ENCODE measurements at regions not wholly inside any gene's neighbourhood (a gene's known extent, or its start where the extent isn't known, plus 50 kb on each side); places are given as distances from the start of the nearest gene placed in this dataset.

GRCh38 chr3:127077505-127078064, 94.7 kb downstream of the PLXNA1 start:
- TF ChIP-seq REST (IDR thresholded peaks at IDR 0.05; ENCODE audit: unreplicated experiment): no peak
- TF ChIP-seq EZH2 (IDR thresholded peaks at IDR 0.05; ENCODE audit: low read depth, unreplicated experiment): no peak
- TF ChIP-seq CTCF (conservative IDR thresholded peaks at IDR 0.05; ENCODE audit: low read depth in 2 of 2): no peak
- TF ChIP-seq EZH2phosphoT487 (IDR thresholded peaks at IDR 0.05; ENCODE audit: unreplicated experiment): no peak
- no peak for TF ChIP-seq POLR2AphosphoS5 (IDR thresholded peaks at IDR 0.05; ENCODE audit: low read depth)
- no peak for TF ChIP-seq JUNB (IDR thresholded peaks at IDR 0.05; ENCODE audit: unreplicated experiment)
- no peak for TF ChIP-seq CREB1 (CRISPR knock-in tag; IDR thresholded peaks at IDR 0.05; ENCODE audit: low read depth)
- TF ChIP-seq ZNF114 (CRISPR knock-in tag; IDR thresholded peaks at IDR 0.05): no peak
- TF ChIP-seq STAT1 (IDR thresholded peaks at IDR 0.05; ENCODE audit: unreplicated experiment): no peak
- TF ChIP-seq NANOG (IDR thresholded peaks at IDR 0.05; ENCODE audit: borderline replicate concordance): no peak
- no peak for TF ChIP-seq ETS1 (IDR thresholded peaks at IDR 0.05)
- no peak for TF ChIP-seq ZNF331 (CRISPR knock-in tag; IDR thresholded peaks at IDR 0.05; ENCODE audit: low read depth)
- no peak for TF ChIP-seq ZNF462 (CRISPR knock-in tag; IDR thresholded peaks at IDR 0.05)

All from GM23338 (cell line).